ENCODE measurements at regions not wholly inside any gene's neighbourhood (a gene's known extent, or its start where the extent isn't known, plus 50 kb on each side); places are given as distances from the start of the nearest gene placed in this dataset.

- Histone ChIP-seq H3K4me1 (ENCODE audit: insufficient read depth, low read length, poor library complexity, severe bottlenecking) (no peaks in the 10 kb centered on the region), H3K4me3 (ENCODE audit: low read depth, low read length, poor library complexity, severe bottlenecking) (no peak overlapping the region), H3K36me3 (ENCODE audit: insufficient read depth, low read length, poor library complexity, severe bottlenecking) (no peaks in the 10 kb centered on the region), H3K9me3 (ENCODE audit: low read depth, low read length, poor library complexity, severe bottlenecking) (no peaks in the 10 kb centered on the region), H3K27ac (ENCODE audit: low read depth, low read length, poor library complexity, severe bottlenecking) (no peak overlapping the region), H3K27me3 (replicated peaks; ENCODE audit: insufficient read depth, low read depth, low read length, poor library complexity) (no peaks in the 10 kb centered on the region)
- intact Hi-C loops (cut with micrococcal nuclease; ENCODE audit: unreplicated experiment), result no loop called here
- TF ChIP-seq EZH2 (IDR thresholded peaks at IDR 0.05; ENCODE audit: borderline replicate concordance, low read depth, low read length, poor library complexity, severe bottlenecking) (no peak), CTCF (conservative IDR thresholded peaks at IDR 0.05; ENCODE audit: low read depth, low read length) (no peak)
- BruUV-seq (replicated peaks), result no TSS peak
- no peak for DNase-seq (ENCODE audit: low spot score)
- ChIA-PET POLR2A (ENCODE audit: low non-redundant PET) (no interaction called here), CTCF (no interaction called here)
Measured at GRCh38 chr3:110533089-110533488, 538.5 kb upstream of the NECTIN3 start.

- no peaks in the 10 kb centered on the region for H3K4me1 ChIP-seq (ENCODE audit: insufficient read depth, low read length, poor library complexity, severe bottlenecking)
- H3K27ac ChIP-seq (ENCODE audit: low read depth, low read length, poor library complexity, severe bottlenecking), result no peak overlapping the region
- BruUV-seq (replicated peaks), result no TSS peak
- H3K36me3 ChIP-seq (ENCODE audit: insufficient read depth, low read length, poor library complexity, severe bottlenecking), result no peaks in the 10 kb centered on the region
- ChIA-PET CTCF (no interaction called here), POLR2A (ENCODE audit: low non-redundant PET) (no interaction called here)
- H3K9me3 ChIP-seq (ENCODE audit: low read depth, low read length, poor library complexity, severe bottlenecking), result no peaks in the 10 kb centered on the region
- TF ChIP-seq CTCF (conservative IDR thresholded peaks at IDR 0.05; ENCODE audit: low read depth, low read length) (no peak), EZH2 (IDR thresholded peaks at IDR 0.05; ENCODE audit: borderline replicate concordance, low read depth, low read length, poor library complexity, severe bottlenecking) (no peak)
- no peak overlapping the region for H3K4me3 ChIP-seq (ENCODE audit: low read depth, low read length, poor library complexity, severe bottlenecking)
- DNase-seq (ENCODE audit: low spot score), result no peak
- H3K27me3 ChIP-seq (replicated peaks; ENCODE audit: insufficient read depth, low read depth, low read length, poor library complexity), result no peaks in the 10 kb centered on the region
- intact Hi-C loops (cut with micrococcal nuclease; ENCODE audit: unreplicated experiment), result no loop called here
Measured at GRCh38 chr3:110542552-110543150, 529.0 kb upstream of the NECTIN3 start.

DNA sequence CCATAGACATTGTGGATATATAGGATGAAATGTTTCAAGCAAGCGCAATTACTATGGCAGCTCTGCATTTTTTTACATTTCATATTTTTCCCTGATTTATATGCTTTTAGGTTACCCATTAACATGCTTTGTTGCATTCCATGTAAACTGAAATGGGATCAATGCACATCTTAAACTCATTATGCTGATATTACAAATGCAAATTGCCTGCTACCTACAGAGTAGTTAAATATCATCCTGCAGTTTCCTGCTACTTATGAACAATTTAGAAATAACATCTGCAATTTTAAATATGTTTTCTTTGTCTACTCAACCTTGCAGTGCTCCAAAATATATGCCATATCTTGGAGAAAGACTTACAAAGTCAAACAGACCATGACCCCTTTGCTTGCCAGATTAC lies 526.9 kb upstream of the NECTIN3 start:
- H3K27me3 ChIP-seq (replicated peaks; ENCODE audit: insufficient read depth, low read depth, low read length, poor library complexity), result no peaks in the 10 kb centered on the region
- CTCF ChIA-PET, result no interaction called here
- no peak overlapping the region for H3K4me3 ChIP-seq (ENCODE audit: low read depth, low read length, poor library complexity, severe bottlenecking)
- no peak for DNase-seq (ENCODE audit: low spot score)
- H3K4me1 ChIP-seq (ENCODE audit: insufficient read depth, low read length, poor library complexity, severe bottlenecking), result no peaks in the 10 kb centered on the region
- H3K27ac ChIP-seq (ENCODE audit: low read depth, low read length, poor library complexity, severe bottlenecking), result no peak overlapping the region
- no peak for TF ChIP-seq CTCF (conservative IDR thresholded peaks at IDR 0.05; ENCODE audit: low read depth, low read length)
- TF ChIP-seq EZH2 (IDR thresholded peaks at IDR 0.05; ENCODE audit: borderline replicate concordance, low read depth, low read length, poor library complexity, severe bottlenecking), result no peak
- no TSS peak for BruUV-seq (replicated peaks)
- intact Hi-C loops (cut with micrococcal nuclease; ENCODE audit: unreplicated experiment), result no loop called here
- H3K9me3 ChIP-seq (ENCODE audit: low read depth, low read length, poor library complexity, severe bottlenecking), result no peaks in the 10 kb centered on the region
- POLR2A ChIA-PET (ENCODE audit: low non-redundant PET), result interaction anchor here (0.5 kb wide), 1 partner anchor 275 kb away, joined by 3 read pairs; no protein-coding TSS in a partner anchor
- no peaks in the 10 kb centered on the region for H3K36me3 ChIP-seq (ENCODE audit: insufficient read depth, low read length, poor library complexity, severe bottlenecking)

All from A673 (cell line).